BJ (cell line): ENCODE measurements at regions not wholly inside any gene's neighbourhood (a gene's known extent, or its start where the extent isn't known, plus 50 kb on each side); places are given as distances from the start of the nearest gene placed in this dataset.
A peak's percentile ranks its signal among the peaks of the same experiment; 100 is the strongest.

Experiments used
- CTCF ChIA-PET: fragments of 350-600 bp; formaldehyde crosslinking; extraction: SDS; loops from one replicate; lab custom pipeline; 2021; ENCODE audit warnings: antibody characterized with exemption, inconsistent platforms; lab: Yijun Ruan, JAX
- POLR2A ChIA-PET: fragments of 300-600 bp; sonication (Branson Sonifier 250); formaldehyde crosslinking; extraction: SDS; loops from one replicate; lab custom pipeline; 2021; ENCODE audit warnings: antibody characterized with exemption; lab: Charles Lee
- DNase-seq: peaks from one replicate; pipeline ENCODE4 v3.0.0-alpha.2; 2011; ENCODE audit warnings: low read depth
- H3K27me3 ChIP-seq: 2 replicates; pipeline ENCODE4 v1.6.0; 2011; ENCODE audit warnings: low read length; ENCODE audit not compliant: control insufficient read depth, insufficient read depth
- H3K36me3 ChIP-seq: 2 replicates; pipeline ENCODE4 v1.5.1; 2011; ENCODE audit warnings: low read length; ENCODE audit not compliant: control insufficient read depth, insufficient read depth
- H3K4me3 ChIP-seq: 2 replicates; pipeline ENCODE4 v1.5.1; 2011; ENCODE audit warnings: low read depth, mild to moderate bottlenecking, control low read depth, low read length
- TF ChIP-seq, protein P1 (sequence below): IDR thresholded peaks from 2 replicates; pipeline ENCODE4 v1.5.1; 2011; ENCODE audit warnings: low read depth, mild to moderate bottlenecking, control low read depth, inconsistent platforms, low read length, moderate library complexity; ENCODE audit not compliant: insufficient read depth

DNA sequence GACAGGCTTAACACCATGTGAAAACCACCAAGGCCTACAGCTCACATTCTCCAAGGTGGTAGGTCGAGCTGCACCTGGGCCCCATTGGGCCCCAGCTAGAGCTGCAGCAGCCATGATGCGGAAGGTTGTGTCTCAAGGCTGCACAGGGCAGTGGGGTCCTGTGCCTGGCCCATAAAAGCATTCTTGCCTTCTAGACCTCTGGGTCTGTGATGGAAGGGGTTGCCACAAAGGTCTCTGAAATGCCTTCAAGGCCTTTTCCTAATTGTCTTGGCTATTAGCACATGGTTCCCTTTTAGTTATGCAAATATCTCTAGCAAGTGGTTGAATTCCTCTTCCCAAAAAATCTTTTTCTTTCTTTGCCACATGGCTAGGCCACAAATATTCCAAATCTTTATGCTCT lies 52.5 kb upstream of the C11orf58 start:
- POLR2A ChIA-PET = no interaction called here
- no peak for DNase-seq
- TF ChIP-seq, protein P1, sequence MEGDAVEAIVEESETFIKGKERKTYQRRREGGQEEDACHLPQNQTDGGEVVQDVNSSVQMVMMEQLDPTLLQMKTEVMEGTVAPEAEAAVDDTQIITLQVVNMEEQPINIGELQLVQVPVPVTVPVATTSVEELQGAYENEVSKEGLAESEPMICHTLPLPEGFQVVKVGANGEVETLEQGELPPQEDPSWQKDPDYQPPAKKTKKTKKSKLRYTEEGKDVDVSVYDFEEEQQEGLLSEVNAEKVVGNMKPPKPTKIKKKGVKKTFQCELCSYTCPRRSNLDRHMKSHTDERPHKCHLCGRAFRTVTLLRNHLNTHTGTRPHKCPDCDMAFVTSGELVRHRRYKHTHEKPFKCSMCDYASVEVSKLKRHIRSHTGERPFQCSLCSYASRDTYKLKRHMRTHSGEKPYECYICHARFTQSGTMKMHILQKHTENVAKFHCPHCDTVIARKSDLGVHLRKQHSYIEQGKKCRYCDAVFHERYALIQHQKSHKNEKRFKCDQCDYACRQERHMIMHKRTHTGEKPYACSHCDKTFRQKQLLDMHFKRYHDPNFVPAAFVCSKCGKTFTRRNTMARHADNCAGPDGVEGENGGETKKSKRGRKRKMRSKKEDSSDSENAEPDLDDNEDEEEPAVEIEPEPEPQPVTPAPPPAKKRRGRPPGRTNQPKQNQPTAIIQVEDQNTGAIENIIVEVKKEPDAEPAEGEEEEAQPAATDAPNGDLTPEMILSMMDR = no peak
- H3K4me3 ChIP-seq = no peak overlapping the region
- H3K27me3 ChIP-seq = no peaks in the 10 kb centered on the region
- CTCF ChIA-PET = interaction anchor here (0.9 kb wide), 1 partner anchor 25 kb away, joined by 5 read pairs; no protein-coding TSS in a partner anchor
- no peaks in the 10 kb centered on the region for H3K36me3 ChIP-seq

DNA sequence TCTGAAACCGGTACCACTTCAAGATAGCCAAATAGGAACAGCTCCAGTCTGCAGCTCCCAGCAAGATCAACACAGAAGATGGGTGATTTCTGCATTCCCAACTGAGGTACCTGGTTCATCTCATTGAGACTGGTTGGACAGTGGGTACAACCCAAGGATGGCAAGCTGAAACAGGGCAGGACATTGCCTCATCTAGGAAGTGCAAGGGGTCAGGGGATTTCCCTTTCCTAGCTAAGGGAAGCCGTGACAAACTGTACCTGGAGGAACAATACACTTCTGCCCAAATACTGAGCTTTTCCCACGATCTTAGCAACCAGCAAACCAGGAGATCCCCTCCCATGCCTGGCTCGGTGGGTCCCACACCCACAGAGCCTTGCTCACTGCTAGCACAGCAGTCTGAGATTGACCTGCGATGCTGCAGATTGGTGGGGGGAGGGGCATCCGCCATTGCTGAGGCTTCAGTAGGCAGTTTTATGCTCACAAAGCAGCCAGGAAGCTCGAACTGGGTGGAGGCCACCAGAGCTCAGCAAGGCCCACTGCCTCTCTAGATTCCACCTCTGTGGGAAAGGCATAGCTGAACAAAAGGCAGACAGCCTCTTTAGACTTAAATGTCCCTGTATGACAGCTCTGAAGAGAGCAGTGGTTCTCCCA lies 59.9 kb upstream of the C11orf58 start:
- H3K36me3 ChIP-seq = no peaks in the 10 kb centered on the region
- TF ChIP-seq, protein P1 = no peak
- H3K27me3 ChIP-seq = no peaks in the 10 kb centered on the region
- POLR2A ChIA-PET = no interaction called here
- DNase-seq = no peak
- H3K4me3 ChIP-seq = no peak overlapping the region
- CTCF ChIA-PET = no interaction called here

DNA sequence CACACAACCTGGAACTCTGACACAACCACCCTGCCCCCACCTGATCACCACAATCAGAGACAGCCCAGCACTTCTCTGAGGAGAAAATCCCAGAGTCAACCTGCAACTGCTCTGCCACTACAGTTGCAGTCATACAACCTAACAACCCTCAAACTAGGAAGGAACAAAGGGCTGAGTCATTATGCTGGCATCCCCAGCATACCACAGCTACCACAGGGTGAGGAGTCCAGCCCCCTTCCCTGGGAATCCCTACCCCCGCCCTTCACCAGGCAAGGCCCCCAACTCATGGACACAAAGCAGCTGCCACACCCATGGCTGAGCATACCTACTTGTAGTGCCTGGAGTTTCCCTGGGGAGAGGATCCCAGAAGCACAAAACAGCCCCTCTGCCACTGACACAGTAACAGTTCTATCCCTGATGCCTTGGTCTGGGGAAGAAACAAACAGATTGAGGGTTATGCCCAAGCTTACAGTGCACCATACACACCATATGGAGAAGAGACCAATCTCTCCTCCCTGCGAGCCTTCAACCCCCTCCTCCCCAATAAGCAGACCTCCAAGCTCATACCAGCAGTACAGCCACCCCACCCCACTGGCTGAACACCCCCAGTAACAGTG lies 68.5 kb upstream of the C11orf58 start:
- TF ChIP-seq, protein P1 = no peak
- Histone ChIP-seq H3K36me3 (no peaks in the 10 kb centered on the region), H3K27me3 (no peaks in the 10 kb centered on the region), H3K4me3 (no peak overlapping the region)
- POLR2A ChIA-PET = no interaction called here
- CTCF ChIA-PET = no interaction called here
- DNase-seq = no peak

DNA sequence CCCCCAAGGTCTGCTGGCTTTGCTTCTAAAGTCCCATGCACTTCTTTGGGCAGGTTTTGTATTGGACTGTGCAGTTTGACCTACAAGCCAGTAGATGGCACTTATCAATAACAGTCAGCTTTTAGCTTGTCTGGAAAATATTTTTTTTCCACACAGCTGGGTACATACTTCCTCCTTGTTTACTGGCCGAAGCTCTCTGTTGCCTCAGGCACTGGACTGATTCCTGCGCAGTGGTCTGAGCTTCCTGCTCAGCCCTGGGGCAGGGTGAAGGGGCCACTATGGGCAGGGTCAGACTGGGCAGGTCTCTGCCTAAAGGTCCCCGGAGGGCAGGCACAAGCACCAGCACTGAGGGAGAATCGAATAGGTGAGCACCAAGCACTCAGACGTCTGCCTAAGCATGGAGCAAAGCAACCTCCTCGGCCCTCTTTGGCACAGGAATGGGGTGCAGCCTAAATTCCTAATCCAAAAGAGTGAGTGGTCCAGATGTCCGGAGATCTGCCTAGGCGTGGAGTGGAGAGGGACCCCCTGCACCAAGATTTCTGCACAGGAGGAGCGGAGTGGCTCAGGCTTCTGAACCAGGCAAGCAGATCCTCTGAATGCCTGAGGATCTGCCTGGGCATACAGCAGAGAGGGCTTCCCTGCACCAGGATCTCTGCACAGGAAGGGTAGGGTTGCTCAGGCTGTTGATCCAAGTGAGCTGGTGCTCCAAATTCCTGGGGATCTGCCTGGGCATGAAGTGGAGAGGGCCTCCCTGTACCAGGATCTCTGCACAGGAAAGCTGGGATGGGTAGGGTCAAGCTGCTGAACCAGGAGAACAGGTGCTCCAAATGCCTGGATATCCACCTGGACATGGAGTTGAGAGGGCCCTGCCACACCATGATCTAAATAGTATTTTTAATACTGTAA lies 105.9 kb upstream of the C11orf58 start:
- ChIA-PET POLR2A (no interaction called here), CTCF (interaction anchor here (1.1 kb wide), 1 partner anchor 19 kb away, joined by 4 read pairs; no protein-coding TSS in a partner anchor)
- TF ChIP-seq, protein P1 = peak; percentile 22; the same call in 1 of the 2 replicates
- no peaks in the 10 kb centered on the region for H3K36me3 ChIP-seq
- H3K4me3 ChIP-seq = no peak overlapping the region
- H3K27me3 ChIP-seq = no peaks in the 10 kb centered on the region
- DNase-seq = no peak

DNA sequence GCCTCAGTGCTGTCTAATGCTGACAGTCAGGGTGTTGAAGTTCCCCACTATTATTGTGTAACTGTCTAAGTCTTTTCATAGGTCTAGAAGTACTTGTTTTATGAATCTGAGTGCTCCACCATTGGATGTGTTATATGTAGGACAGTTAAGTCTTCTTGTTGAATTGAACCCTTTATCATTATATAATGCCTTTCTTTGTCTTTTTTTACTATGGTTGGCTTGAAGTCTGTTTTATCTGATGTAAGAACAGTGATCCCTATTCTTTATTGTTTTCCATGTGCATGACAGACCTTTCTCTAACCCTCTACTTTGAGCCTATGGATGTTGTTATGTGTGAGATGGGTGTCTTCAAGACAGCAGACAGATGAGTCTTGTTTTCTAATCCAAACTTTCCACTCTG lies 107.8 kb upstream of the C11orf58 start:
- no peaks in the 10 kb centered on the region for H3K36me3 ChIP-seq
- H3K4me3 ChIP-seq = no peak overlapping the region
- CTCF ChIA-PET = no interaction called here
- no peaks in the 10 kb centered on the region for H3K27me3 ChIP-seq
- POLR2A ChIA-PET = no interaction called here
- TF ChIP-seq, protein P1 = no peak
- no peak for DNase-seq
